HCT116 (cell line): ENCODE measurements at regions not wholly inside any gene's neighbourhood (a gene's known extent, or its start where the extent isn't known, plus 50 kb on each side); places are given as distances from the start of the nearest gene placed in this dataset.

Experiments used
- ATAC-seq: fragments of 200-7000 bp; cut with Tn5 transposase; 2 replicates; pipeline ENCODE4 v1.9.1; 2020; ENCODE audit warnings: mild to moderate bottlenecking, moderate library complexity
- BruUV-seq: library from RNA; stranded (reverse); fragments of 400-500 nt; replicated peaks from 2 replicates; lab custom pipeline; 2021; lab: Mats Ljungman, UMichigan
- CTCF ChIA-PET: fragments of 300-600 bp; sonication (Branson Sonifier 250); formaldehyde crosslinking; loops from one replicate; lab custom pipeline; 2021; ENCODE audit warnings: antibody characterized with exemption; lab: Charles Lee
- POLR2A ChIA-PET: fragments of 300-600, 350-600 bp; sonication (Branson Sonifier 250); formaldehyde crosslinking; loops from one replicate; lab custom pipeline; 2021; ENCODE audit warnings: antibody characterized with exemption; lab: Charles Lee
- RAD21 ChIA-PET, 2 experiments: fragments of 300-600 bp; sonication (Branson Sonifier 250); formaldehyde crosslinking; loops; one replicate each; lab custom pipeline; 2023; ENCODE audit warnings: low total read pairs in 2 of 2; ENCODE audit not compliant: uncharacterized antibody in 2 of 2, unreplicated experiment in 2 of 2, low non-redundant PET in 1 of 2; lab: Charles Lee
- DNase-seq: peaks from one replicate; pipeline ENCODE4 v3.0.0-alpha.2; 2010; ENCODE audit warnings: low read depth, low spot score
- H2AFZ ChIP-seq: fragments of 200-600 bp; shearing (Covaris generic), sonication (generic); 2 replicates; pipeline ENCODE4 v1.6.1; 2017; ENCODE audit warnings: low read depth, mixed run types, mixed read lengths, antibody characterized with exemption, low read length; ENCODE audit not compliant: poor library complexity, severe bottlenecking
- H3K27ac ChIP-seq: 2 replicates; pipeline ENCODE4 v1.5.1; 2012; ENCODE audit warnings: low read depth, low read length
- H3K27me3 ChIP-seq: fragments of 200-600 bp; sonication (generic); 2 replicates; pipeline ENCODE4 v1.6.1; 2016; ENCODE audit warnings: mixed run types, low read length, mixed read lengths; ENCODE audit not compliant: insufficient read depth
- H3K36me3 ChIP-seq, 2 experiments: fragments of 200-500 bp in 1 of 2; fragments of 200-600 bp in 1 of 2; sonication (Bioruptor generic) in 1 of 2; sonication (generic) in 1 of 2; 2 replicates each; pipeline versions ENCODE4 v1.5.1 to v1.6.1; 2014 to 2016; ENCODE audit warnings: low read length in 2 of 2, inconsistent platforms in 1 of 2, mixed read lengths in 1 of 2, mixed run types in 1 of 2; ENCODE audit not compliant: insufficient read depth in 2 of 2, control insufficient read depth in 1 of 2
- H3K4me1 ChIP-seq, 2 experiments: fragments of 200-600 bp in 1 of 2; sonication (generic) in 1 of 2; 2 replicates each; pipeline versions ENCODE4 v1.5.1 to v1.6.1; 2012 to 2017; ENCODE audit warnings: low read length in 2 of 2, inconsistent platforms in 1 of 2, mild to moderate bottlenecking in 1 of 2, mixed read lengths in 1 of 2, mixed run types in 1 of 2, moderate library complexity in 1 of 2; ENCODE audit not compliant: insufficient read depth in 2 of 2, control insufficient read depth in 1 of 2
- H3K4me2 ChIP-seq: fragments of 200-600 bp; sonication (generic); 2 replicates; pipeline ENCODE4 v1.6.1; 2017; ENCODE audit warnings: mixed run types, low read length, mixed read lengths
- H3K4me3 ChIP-seq, 2 experiments: fragments of 200-600 bp in 1 of 2; sonication (generic) in 1 of 2; replicated peaks in 1 of 2; 2 replicates each; pipeline ENCODE4 v1.5.1; 2011 to 2016; ENCODE audit warnings: low read length in 2 of 2, control low read depth in 1 of 2, low read depth in 1 of 2, mild to moderate bottlenecking in 1 of 2, mixed read lengths in 1 of 2, mixed run types in 1 of 2
- H3K79me2 ChIP-seq: fragments of 200-600 bp; sonication (generic); 2 replicates; pipeline ENCODE4 v1.6.1; 2017; ENCODE audit warnings: mild to moderate bottlenecking, mixed run types, low read length, moderate library complexity, mixed read lengths; ENCODE audit not compliant: insufficient read depth
- H3K9ac ChIP-seq: fragments of 200-600 bp; sonication (generic); 2 replicates; pipeline ENCODE4 v1.6.1; 2016; ENCODE audit warnings: low read length, mixed read lengths
- H3K9me2 ChIP-seq: fragments of 200-600 bp; sonication (generic), shearing (Covaris generic); 2 replicates; pipeline ENCODE4 v1.6.1; 2017; ENCODE audit warnings: mixed run types, mild to moderate bottlenecking, moderate library complexity; ENCODE audit not compliant: insufficient read depth
- H3K9me3 ChIP-seq, 2 experiments: fragments of 200-500 bp in 1 of 2; fragments of 200-600 bp in 1 of 2; sonication (Bioruptor generic) in 1 of 2; sonication (generic) in 1 of 2; 2 replicates each; pipeline ENCODE4 v1.6.1; 2014 to 2017; ENCODE audit warnings: low read length in 2 of 2, mixed read lengths in 2 of 2, inconsistent platforms in 1 of 2, low read depth in 1 of 2, mild to moderate bottlenecking in 1 of 2, mixed run types in 1 of 2, moderate library complexity in 1 of 2; ENCODE audit not compliant: control insufficient read depth in 1 of 2, insufficient read depth in 1 of 2
- H4K20me1 ChIP-seq: fragments of 200-600 bp; sonication (generic), shearing (Covaris generic); 2 replicates; pipeline ENCODE4 v1.6.1; 2017; ENCODE audit warnings: mixed run types, mild to moderate bottlenecking, moderate library complexity; ENCODE audit not compliant: insufficient read depth
- CBX3 ChIP-seq: IDR thresholded peaks from 2 replicates; pipeline ENCODE4 v1.6.1; 2012; ENCODE audit warnings: low read depth
- YY1 ChIP-seq: IDR thresholded peaks from 2 replicates; pipeline ENCODE4 v1.6.1; 2011; ENCODE audit warnings: low read length, low read depth, moderate library complexity, mild to moderate bottlenecking; ENCODE audit not compliant: insufficient replicate concordance; ENCODE audit errors: extremely low read depth
- intact Hi-C: fragments of 100-400 bp; cut with micrococcal nuclease; formaldehyde crosslinking; loops from 2 replicates; pipeline ENCODE4 v1.10.0; 2022
- TF ChIP-seq, protein P1 (sequence below): IDR thresholded peaks from 2 replicates; pipeline ENCODE4 v1.6.1; 2012
- TF ChIP-seq, protein P2 (sequence below): IDR thresholded peaks from 2 replicates; pipeline ENCODE4 v1.6.1; 2012
- TF ChIP-seq, protein P3 (sequence below): IDR thresholded peaks from 2 replicates; pipeline ENCODE4 v1.6.1; 2012; ENCODE audit warnings: low read depth

DNA sequence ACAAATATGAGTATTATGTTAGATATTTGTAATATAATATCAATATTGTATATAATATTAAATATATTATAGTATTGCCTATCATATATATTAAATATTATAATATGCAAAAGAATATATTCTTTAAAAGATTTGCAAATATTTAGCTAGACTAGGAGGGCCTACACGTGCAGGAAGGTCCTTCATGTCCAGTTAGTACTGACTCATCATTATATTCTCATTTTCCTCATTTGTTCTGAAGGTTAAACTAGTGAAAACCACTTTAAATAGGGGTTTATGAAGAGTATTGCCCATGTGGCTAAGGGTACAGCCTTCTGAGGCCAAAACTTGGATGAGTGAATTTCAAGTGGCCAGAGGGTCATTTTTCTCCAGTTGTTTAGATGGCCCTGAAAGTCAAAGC lies 293.0 kb upstream of the VRK2 start:
- ChIA-PET CTCF (no interaction called here), RAD21 (no interaction called here), POLR2A (no interaction called here)
- H3K9me3 ChIP-seq = no peaks in the 10 kb centered on the region
- no peaks in the 10 kb centered on the region for H3K27me3 ChIP-seq
- no peak overlapping the region for H3K4me2 ChIP-seq
- intact Hi-C loops = loop anchor here (10.0 kb wide), 2 partner anchors 371 to 931 kb away; no protein-coding TSS in a partner anchor
- BruUV-seq = no TSS peak
- no peak overlapping the region for H3K4me3 ChIP-seq
- TF ChIP-seq YY1 (no peak), CBX3 (no peak)
- TF ChIP-seq, protein P1, sequence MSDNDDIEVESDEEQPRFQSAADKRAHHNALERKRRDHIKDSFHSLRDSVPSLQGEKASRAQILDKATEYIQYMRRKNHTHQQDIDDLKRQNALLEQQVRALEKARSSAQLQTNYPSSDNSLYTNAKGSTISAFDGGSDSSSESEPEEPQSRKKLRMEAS = no peak
- TF ChIP-seq, protein P2, sequence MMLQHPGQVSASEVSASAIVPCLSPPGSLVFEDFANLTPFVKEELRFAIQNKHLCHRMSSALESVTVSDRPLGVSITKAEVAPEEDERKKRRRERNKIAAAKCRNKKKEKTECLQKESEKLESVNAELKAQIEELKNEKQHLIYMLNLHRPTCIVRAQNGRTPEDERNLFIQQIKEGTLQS = no peak
- TF ChIP-seq, protein P3, sequence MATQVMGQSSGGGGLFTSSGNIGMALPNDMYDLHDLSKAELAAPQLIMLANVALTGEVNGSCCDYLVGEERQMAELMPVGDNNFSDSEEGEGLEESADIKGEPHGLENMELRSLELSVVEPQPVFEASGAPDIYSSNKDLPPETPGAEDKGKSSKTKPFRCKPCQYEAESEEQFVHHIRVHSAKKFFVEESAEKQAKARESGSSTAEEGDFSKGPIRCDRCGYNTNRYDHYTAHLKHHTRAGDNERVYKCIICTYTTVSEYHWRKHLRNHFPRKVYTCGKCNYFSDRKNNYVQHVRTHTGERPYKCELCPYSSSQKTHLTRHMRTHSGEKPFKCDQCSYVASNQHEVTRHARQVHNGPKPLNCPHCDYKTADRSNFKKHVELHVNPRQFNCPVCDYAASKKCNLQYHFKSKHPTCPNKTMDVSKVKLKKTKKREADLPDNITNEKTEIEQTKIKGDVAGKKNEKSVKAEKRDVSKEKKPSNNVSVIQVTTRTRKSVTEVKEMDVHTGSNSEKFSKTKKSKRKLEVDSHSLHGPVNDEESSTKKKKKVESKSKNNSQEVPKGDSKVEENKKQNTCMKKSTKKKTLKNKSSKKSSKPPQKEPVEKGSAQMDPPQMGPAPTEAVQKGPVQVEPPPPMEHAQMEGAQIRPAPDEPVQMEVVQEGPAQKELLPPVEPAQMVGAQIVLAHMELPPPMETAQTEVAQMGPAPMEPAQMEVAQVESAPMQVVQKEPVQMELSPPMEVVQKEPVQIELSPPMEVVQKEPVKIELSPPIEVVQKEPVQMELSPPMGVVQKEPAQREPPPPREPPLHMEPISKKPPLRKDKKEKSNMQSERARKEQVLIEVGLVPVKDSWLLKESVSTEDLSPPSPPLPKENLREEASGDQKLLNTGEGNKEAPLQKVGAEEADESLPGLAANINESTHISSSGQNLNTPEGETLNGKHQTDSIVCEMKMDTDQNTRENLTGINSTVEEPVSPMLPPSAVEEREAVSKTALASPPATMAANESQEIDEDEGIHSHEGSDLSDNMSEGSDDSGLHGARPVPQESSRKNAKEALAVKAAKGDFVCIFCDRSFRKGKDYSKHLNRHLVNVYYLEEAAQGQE = no peak
- H3K9me2 ChIP-seq = no peaks in the 10 kb centered on the region
- H2AFZ ChIP-seq = no peak overlapping the region
- no peaks in the 10 kb centered on the region for H4K20me1 ChIP-seq
- ATAC-seq (no peak), DNase-seq (no peak)
- H3K9ac ChIP-seq = no peak overlapping the region
- no peaks in the 10 kb centered on the region for H3K4me1 ChIP-seq
- H3K79me2 ChIP-seq = no peaks in the 10 kb centered on the region
- no peak overlapping the region for H3K27ac ChIP-seq
- H3K36me3 ChIP-seq = no peaks in the 10 kb centered on the region
